ENCODE measurements at regions not wholly inside any gene's neighbourhood (a gene's known extent, or its start where the extent isn't known, plus 50 kb on each side); places are given as distances from the start of the nearest gene placed in this dataset.

GRCh38 chr11:121958323-121958970, 157.6 kb downstream of the BLID start:
- TF ChIP-seq, protein P1, sequence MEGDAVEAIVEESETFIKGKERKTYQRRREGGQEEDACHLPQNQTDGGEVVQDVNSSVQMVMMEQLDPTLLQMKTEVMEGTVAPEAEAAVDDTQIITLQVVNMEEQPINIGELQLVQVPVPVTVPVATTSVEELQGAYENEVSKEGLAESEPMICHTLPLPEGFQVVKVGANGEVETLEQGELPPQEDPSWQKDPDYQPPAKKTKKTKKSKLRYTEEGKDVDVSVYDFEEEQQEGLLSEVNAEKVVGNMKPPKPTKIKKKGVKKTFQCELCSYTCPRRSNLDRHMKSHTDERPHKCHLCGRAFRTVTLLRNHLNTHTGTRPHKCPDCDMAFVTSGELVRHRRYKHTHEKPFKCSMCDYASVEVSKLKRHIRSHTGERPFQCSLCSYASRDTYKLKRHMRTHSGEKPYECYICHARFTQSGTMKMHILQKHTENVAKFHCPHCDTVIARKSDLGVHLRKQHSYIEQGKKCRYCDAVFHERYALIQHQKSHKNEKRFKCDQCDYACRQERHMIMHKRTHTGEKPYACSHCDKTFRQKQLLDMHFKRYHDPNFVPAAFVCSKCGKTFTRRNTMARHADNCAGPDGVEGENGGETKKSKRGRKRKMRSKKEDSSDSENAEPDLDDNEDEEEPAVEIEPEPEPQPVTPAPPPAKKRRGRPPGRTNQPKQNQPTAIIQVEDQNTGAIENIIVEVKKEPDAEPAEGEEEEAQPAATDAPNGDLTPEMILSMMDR (IDR thresholded peaks at IDR 0.05; ENCODE audit: low read depth, low read length, missing control alignments), result no peak
- H3K4me3 ChIP-seq (replicated peaks; ENCODE audit: low read depth, low read length), result no peak overlapping the region
- DNase-seq (ENCODE audit: extremely low read depth, low read depth), result no peak

GRCh38 chr11:121953122-121953521, 162.9 kb downstream of the BLID start:
- no peak overlapping the region for H3K4me3 ChIP-seq (replicated peaks; ENCODE audit: low read depth, low read length)
- TF ChIP-seq, protein P1 (IDR thresholded peaks at IDR 0.05; ENCODE audit: low read depth, low read length, missing control alignments), result no peak
- no peak for DNase-seq (ENCODE audit: extremely low read depth, low read depth)

- TF ChIP-seq, protein P1 (IDR thresholded peaks at IDR 0.05; ENCODE audit: low read depth, low read length, missing control alignments), result no peak
- H3K4me3 ChIP-seq (replicated peaks; ENCODE audit: low read depth, low read length), result no peak overlapping the region
- no peak for DNase-seq (ENCODE audit: extremely low read depth, low read depth)
These were observed 165.9 kb downstream of the BLID start for GRCh38 chr11:121950160-121950559.

- no peak overlapping the region for H3K4me3 ChIP-seq (replicated peaks; ENCODE audit: low read depth, low read length)
- DNase-seq (ENCODE audit: extremely low read depth, low read depth), result no peak
- TF ChIP-seq, protein P1 (IDR thresholded peaks at IDR 0.05; ENCODE audit: low read depth, low read length, missing control alignments), result no peak
These were observed 169.5 kb downstream of the BLID start for GRCh38 chr11:121946514-121946913.

DNA sequence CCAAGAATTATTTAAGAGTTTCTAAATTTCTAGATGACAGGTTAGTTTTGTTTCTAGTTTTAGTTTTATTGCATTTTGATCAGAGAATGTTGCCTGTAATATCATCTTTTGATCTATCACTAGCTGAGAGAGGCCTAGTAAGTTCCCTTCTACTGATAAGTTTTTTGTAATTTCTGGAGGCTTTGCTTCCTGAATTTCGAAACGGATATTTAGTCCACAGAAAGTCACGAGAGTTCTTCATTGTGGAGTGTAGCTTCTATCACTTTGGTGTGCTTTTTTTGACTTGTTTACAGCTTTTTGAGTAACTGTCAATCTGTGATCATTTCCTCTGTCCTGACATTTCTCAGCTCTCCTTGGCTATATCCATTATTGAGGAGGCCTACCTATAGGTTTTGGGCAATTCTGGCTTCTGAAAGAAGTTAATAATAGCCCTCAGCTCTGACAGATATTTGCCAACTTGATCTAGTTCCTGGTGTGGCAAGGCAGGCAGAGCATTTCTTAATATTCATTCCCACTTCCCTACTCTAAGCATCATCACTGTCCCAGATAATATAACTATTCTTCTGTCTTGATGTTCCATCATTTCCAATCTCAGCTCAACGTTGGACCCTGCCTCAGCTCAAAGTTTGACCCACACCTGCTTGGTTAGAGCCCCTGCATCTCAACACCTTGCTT, 171.3 kb downstream of the BLID start:
- TF ChIP-seq, protein P1 (IDR thresholded peaks at IDR 0.05; ENCODE audit: low read depth, low read length, missing control alignments), result no peak
- DNase-seq (ENCODE audit: extremely low read depth, low read depth), result no peak
- H3K4me3 ChIP-seq (replicated peaks; ENCODE audit: low read depth, low read length), result no peak overlapping the region

GRCh38 chr11:121938076-121938475, 177.9 kb downstream of the BLID start:
- TF ChIP-seq, protein P1 (IDR thresholded peaks at IDR 0.05; ENCODE audit: low read depth, low read length, missing control alignments), result no peak
- H3K4me3 ChIP-seq (replicated peaks; ENCODE audit: low read depth, low read length), result no peak overlapping the region
- DNase-seq (ENCODE audit: extremely low read depth, low read depth), result no peak

Data from HFF-Myc (cell line).